Cardiac septum (tissue), 1 donor: ENCODE measurements at regions not wholly inside any gene's neighbourhood (a gene's known extent, or its start where the extent isn't known, plus 50 kb on each side); places are given as distances from the start of the nearest gene placed in this dataset.

ENCODE experiments used
- DNase-seq: peaks from one replicate; pipeline ENCODE4 v3.0.0-alpha.2; 2020; ENCODE audit warnings: low spot score
- intact Hi-C: fragments of 100-400 bp; cut with DNase I; formaldehyde crosslinking; loops from one replicate; pipeline ENCODE4 v1.14.0; 2022
- donor health status: DM: no; HTN: no; CAD: no.

DNA sequence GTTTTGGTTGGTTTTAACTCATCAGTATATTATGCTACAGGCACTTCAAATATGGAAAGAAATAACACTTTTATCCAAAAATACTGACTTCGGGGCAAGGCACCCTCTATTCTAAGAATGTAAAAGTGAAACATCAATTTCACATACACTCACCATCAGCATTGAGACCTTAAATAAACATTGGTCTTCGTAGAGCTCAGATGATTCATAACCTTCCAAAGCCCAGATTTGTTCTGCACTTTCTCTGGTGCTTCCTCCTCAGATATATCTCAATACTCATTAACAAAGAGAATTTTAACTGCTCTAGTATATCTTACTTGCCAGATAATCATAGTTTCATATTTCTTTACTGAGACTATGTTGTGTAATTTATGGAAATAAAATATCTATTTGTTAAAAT, 794.3 kb downstream of the LIG4 start:
- intact Hi-C loops = no loop called here
- DNase-seq = no peak

- intact Hi-C loops = no loop called here
- no peak for DNase-seq
Measured at GRCh38 chr13:107413005-107413404, 802.3 kb downstream of the LIG4 start.

- intact Hi-C loops = no loop called here
- no peak for DNase-seq
Measured at GRCh38 chr13:107407074-107407473, 808.3 kb downstream of the LIG4 start.

DNA sequence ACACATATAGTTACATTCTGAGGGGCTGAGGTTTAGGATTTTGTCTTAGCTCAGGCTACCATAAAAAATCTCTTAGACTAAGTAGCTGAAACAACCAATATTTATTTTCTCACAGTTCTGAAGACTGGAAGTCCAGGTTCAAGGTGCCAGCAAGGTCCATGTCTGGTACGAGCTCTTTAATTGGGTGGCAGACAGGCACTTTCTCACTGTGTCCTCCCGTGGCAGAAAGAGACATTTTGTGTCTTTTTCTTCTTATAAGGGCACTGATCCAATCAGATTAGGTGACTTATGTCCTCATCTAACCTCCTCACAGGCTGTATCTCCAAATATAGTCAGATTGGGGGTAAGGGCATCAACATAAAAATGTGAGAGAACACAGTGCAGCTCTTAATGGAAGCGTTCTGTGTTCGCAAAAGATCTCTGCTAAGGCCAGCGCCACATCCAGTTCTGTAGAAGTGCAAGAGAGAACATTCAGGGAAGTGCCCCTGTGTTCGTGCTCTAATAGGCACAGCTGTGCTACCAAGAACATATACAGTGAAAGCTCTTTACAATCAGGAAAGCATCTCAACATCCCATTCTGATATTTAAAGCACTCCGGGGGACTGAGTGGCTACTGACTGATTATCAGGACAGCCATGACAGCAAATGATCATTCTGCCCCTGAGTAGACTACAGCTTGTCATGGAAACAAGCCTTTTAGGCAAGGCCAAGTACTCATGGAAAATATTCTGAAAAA, 819.2 kb downstream of the LIG4 start:
- no peak for DNase-seq
- intact Hi-C loops = no loop called here

GRCh38 chr13:107392205-107392604, 823.1 kb downstream of the LIG4 start:
- DNase-seq = no peak
- intact Hi-C loops = no loop called here

DNA sequence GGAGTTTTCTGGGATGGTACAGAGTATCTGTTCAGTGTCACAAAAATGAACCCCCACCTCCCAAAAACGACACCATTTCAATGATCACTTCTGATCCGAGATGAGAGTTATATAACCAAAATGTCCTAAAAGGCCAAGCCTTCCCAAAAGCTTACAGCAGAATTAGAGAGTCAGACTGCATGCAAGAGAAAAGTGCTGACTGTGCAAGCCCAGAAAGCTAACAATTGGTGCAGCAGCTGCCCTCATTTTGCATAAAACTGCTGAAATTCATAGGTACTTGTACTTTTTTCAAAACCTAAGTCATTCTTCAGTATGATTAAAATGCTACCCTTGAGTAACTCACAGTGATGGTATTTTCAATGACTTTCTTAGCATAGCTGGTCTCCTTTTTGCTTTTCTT, 819.6 kb upstream of the ARGLU1 start:
- intact Hi-C loops = no loop called here
- DNase-seq = no peak

GRCh38 chr13:107379407-107380155, 811.6 kb upstream of the ARGLU1 start:
- intact Hi-C loops = loop anchor here (10.0 kb wide), 1 partner anchor 265 kb away; no protein-coding TSS in a partner anchor
- DNase-seq = no peak

GRCh38 chr13:107376341-107377125, 808.6 kb upstream of the ARGLU1 start:
- intact Hi-C loops = loop anchor here (10.0 kb wide), 1 partner anchor 268 kb away; no protein-coding TSS in a partner anchor
- DNase-seq = no peak

- DNase-seq = no peak
- intact Hi-C loops = loop anchor here (10.0 kb wide), 1 partner anchor 269 kb away; no protein-coding TSS in a partner anchor
Measured at GRCh38 chr13:107375701-107376340, 807.9 kb upstream of the ARGLU1 start.

GRCh38 chr13:107374038-107374437, 806.1 kb upstream of the ARGLU1 start:
- DNase-seq = no peak
- intact Hi-C loops = loop anchor here (10.0 kb wide), 1 partner anchor 271 kb away; no protein-coding TSS in a partner anchor

DNA sequence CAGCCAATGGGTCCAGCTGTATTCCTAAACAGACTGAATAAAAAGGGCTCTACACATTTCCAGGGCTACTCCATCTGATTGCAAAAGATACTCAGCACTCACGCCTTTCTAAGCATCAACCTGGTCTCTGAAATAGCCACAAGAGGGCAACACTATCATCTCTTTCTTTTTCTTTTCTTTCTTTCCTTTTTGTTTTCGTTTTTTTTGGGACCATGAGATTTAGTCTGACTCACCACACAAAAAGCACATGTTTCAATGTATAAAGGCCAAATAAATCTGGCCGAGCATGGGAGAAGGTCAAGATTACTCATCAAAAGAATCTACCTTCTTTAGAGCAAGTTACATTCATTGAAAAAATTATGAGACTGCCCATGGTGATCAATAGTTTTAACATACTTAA, 805.6 kb upstream of the ARGLU1 start:
- no peak for DNase-seq
- intact Hi-C loops = loop anchor here (10.0 kb wide), 1 partner anchor 271 kb away; no protein-coding TSS in a partner anchor

DNA sequence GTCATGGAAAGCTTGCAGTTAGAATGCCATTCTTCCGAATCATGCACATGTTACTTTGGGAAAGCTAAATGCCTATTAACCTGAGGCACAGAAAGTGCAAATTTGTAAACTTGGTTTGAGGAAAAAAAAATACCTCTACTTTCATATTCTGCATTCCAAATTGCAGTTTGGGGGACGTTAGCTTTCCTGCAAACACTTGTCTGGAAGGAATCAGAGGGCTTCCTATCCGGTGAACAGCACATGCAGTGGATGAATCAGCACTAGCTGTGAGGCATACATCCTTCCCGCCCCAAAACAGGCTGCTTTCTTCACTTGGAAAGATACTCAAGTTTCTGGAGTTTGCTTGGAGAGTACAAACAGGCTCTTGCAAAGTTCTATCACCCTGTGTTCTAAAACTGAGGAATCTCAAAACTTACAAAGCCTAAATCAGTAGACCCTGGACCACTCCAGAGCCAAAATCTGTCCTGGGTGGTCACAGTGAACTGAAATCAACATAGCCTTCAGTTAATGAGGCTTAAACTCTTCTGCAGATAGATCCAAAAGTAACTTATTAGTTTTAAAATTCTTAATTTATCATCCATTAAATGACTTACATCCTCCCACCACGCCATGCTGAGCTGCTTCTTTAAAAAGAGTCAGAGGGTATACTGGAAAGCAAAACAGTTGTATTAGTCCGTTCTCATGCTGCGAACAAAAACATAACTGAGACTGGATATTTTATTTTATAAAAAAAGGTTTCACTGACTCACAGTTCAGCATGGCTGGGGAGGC, 802.3 kb upstream of the ARGLU1 start:
- intact Hi-C loops = loop anchor here (10.0 kb wide), 1 partner anchor 275 kb away; no protein-coding TSS in a partner anchor
- no peak for DNase-seq

GRCh38 chr13:107367258-107367657, 799.3 kb upstream of the ARGLU1 start:
- DNase-seq = no peak
- intact Hi-C loops = loop anchor here (10.0 kb wide), 1 partner anchor 152 kb away; no protein-coding TSS in a partner anchor

GRCh38 chr13:107365466-107366215, 797.7 kb upstream of the ARGLU1 start:
- intact Hi-C loops = loop anchor here (10.0 kb wide), 1 partner anchor 151 kb away; no protein-coding TSS in a partner anchor

DNA sequence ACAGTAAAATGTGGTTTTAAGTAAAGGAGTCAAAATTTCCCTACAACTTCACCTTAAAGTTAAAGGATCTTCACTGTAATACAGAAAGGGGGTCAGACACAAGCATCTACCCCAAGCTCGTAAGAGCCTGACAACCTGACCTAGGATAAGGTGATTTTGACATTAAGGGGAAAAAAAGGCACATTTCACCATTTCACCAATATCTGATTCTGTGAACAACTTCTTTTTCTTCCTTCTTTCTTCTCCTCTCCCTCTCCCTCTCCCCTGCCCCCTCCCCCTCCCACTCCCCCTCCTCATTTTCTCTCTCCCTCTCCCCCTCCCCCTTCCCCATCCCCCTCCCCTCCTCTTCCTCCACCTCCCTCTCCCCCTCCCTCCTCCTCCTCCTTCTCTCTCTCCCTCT, 796.7 kb upstream of the ARGLU1 start:
- intact Hi-C loops = loop anchor here (10.0 kb wide), 1 partner anchor 150 kb away; no protein-coding TSS in a partner anchor

More at GRCh38 chr13:107365466-107366215, 797.7 kb upstream of the ARGLU1 start:
- no peak for DNase-seq

DNA sequence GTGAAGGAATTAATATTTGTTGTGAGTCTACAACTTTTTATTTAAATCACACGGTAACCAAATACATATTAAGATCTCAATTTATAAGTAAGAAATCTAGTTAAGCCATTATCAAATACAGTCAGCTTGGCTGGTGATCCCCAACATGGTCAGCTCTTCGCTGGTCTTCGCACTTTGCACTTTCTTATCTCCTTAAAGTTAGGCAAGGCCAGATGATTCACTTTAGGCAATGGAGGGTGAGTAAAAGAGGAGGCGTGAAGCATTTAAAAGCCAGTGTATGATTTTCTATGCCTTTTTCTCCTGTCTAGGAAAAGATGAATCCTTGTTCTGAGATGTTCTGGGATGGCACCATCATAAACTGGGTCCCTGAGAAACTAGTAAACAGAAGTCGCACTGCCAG, 793.7 kb upstream of the ARGLU1 start:
- DNase-seq = no peak
- intact Hi-C loops = loop anchor here (10.0 kb wide), 1 partner anchor 147 kb away; no protein-coding TSS in a partner anchor

More for the DNA sequence above, 796.7 kb upstream of the ARGLU1 start:
- no peak for DNase-seq

DNA sequence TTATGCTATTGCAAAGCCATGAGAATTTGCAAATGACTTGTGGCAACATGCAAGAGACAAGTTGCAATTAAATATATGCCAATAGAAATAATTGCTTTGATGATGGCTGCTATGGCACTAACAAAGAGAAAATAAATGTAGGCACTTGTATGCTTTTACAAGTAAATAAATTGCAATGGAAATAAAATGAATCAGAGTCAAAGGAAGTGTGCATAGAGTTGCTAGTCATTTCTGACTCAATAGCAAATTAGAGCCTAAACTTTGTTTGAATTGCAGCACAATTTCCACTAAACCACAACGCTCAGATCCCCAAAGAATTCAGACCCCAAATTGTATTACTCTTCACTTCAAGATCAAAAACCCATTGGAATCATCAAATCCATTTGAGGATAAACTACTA, 792.1 kb upstream of the ARGLU1 start:
- intact Hi-C loops = loop anchor here (10.0 kb wide), 1 partner anchor 145 kb away; no protein-coding TSS in a partner anchor
- DNase-seq = no peak

- no peak for DNase-seq
- intact Hi-C loops = no loop called here
Measured at GRCh38 chr13:107358866-107359265, 790.9 kb upstream of the ARGLU1 start.
